ENCODE measurements at regions not wholly inside any gene's neighbourhood (a gene's known extent, or its start where the extent isn't known, plus 50 kb on each side); places are given as distances from the start of the nearest gene placed in this dataset.

GRCh38 chr1:112800289-112800688 lies 85.2 kb upstream of the PPM1J start:
- H3K36me3 ChIP-seq (ENCODE audit: control insufficient read depth in 2 of 2, insufficient read depth in 1 of 2, low read length in 2 of 2): no peaks in the 10 kb centered on the region
- no peaks in the 10 kb centered on the region for H3K9me3 ChIP-seq (ENCODE audit: control insufficient read depth, insufficient read depth, low read depth, low read length)
- ChIA-PET CTCF (interaction anchor here (0.7 to 13.5 kb wide), 6 partner anchors 8 to 273 kb away, joined by 3 to 417 read pairs (median 4); partner anchors contain the start of genes LRIG2 and PPM1J), POLR2A (interaction anchor here (0.5 kb wide), 1 partner anchor 189 kb away, joined by 4 read pairs; no protein-coding TSS in a partner anchor)
- H3K27ac ChIP-seq (ENCODE audit: extremely low read depth, low read depth, low read length): no peak overlapping the region
- TF ChIP-seq ZNF155 (tag by site-specific recombination; IDR thresholded peaks at IDR 0.05): no peak
- no peak overlapping the region for H3K4me3 ChIP-seq (ENCODE audit: low read depth, low read length)
- H3K4me1 ChIP-seq (ENCODE audit: control insufficient read depth, insufficient read depth, low read length): no peaks in the 10 kb centered on the region

- ChIA-PET CTCF (interaction anchor here (0.6 to 13.5 kb wide), 5 partner anchors 10 to 224 kb away, joined by 3 to 417 read pairs (median 5); partner anchors contain the start of gene PPM1J), POLR2A (no interaction called here)
- Histone ChIP-seq H3K4me3 (ENCODE audit: low read depth, low read length) (no peak overlapping the region), H3K27ac (ENCODE audit: extremely low read depth, low read depth, low read length) (no peak overlapping the region), H3K9me3 (ENCODE audit: control insufficient read depth, insufficient read depth, low read depth, low read length) (no peaks in the 10 kb centered on the region), H3K4me1 (ENCODE audit: control insufficient read depth, insufficient read depth, low read length) (no peaks in the 10 kb centered on the region), H3K36me3 (ENCODE audit: control insufficient read depth in 2 of 2, insufficient read depth in 1 of 2, low read length in 2 of 2) (no peaks in the 10 kb centered on the region)
- TF ChIP-seq PATZ1 (tag by site-specific recombination; IDR thresholded peaks at IDR 0.05): no peak
- no peak for TF ChIP-seq SETDB1 (IDR thresholded peaks at IDR 0.05; ENCODE audit: insufficient read length, low read length)
- no peak for TF ChIP-seq SALL2 (tag by site-specific recombination; IDR thresholded peaks at IDR 0.05; ENCODE audit: borderline replicate concordance)
- no peak for TF ChIP-seq HIC1 (tag by site-specific recombination; IDR thresholded peaks at IDR 0.05)
- no peak for TF ChIP-seq ZNF626 (tag by site-specific recombination; IDR thresholded peaks at IDR 0.05)
- TF ChIP-seq ZIC2 (tag by site-specific recombination; IDR thresholded peaks at IDR 0.05): peak; percentile 62
- no peak for TF ChIP-seq ZNF624 (tag by site-specific recombination; IDR thresholded peaks at IDR 0.05)
- no peak for TF ChIP-seq ZNF311 (tag by site-specific recombination; IDR thresholded peaks at IDR 0.05; ENCODE audit: borderline replicate concordance)
- TF ChIP-seq ZNF266 (tag by site-specific recombination; IDR thresholded peaks at IDR 0.05; ENCODE audit: low read depth): no peak
- no peak for TF ChIP-seq KLF10 (tag by site-specific recombination; IDR thresholded peaks at IDR 0.05)
- TF ChIP-seq ZNF664 (tag by site-specific recombination; IDR thresholded peaks at IDR 0.05): no peak
- TF ChIP-seq ZBTB17 (tag by site-specific recombination; IDR thresholded peaks at IDR 0.05): no peak
- TF ChIP-seq GLIS1 (tag by site-specific recombination; IDR thresholded peaks at IDR 0.05): no peak
- TF ChIP-seq SP7 (tag by site-specific recombination; IDR thresholded peaks at IDR 0.05): peak; percentile 54
- TF ChIP-seq TSHZ1 (tag by site-specific recombination; IDR thresholded peaks at IDR 0.05; ENCODE audit: borderline replicate concordance): peak; percentile 56; the same call in 1 of the 2 replicates
- no peak for TF ChIP-seq ZNF488 (tag by site-specific recombination; IDR thresholded peaks at IDR 0.05)
- no peak for TF ChIP-seq WT1 (tag by site-specific recombination; IDR thresholded peaks at IDR 0.05)
- TF ChIP-seq ZNF785 (tag by site-specific recombination; IDR thresholded peaks at IDR 0.05): no peak
- TF ChIP-seq ZNF19 (tag by site-specific recombination; IDR thresholded peaks at IDR 0.05; ENCODE audit: low read depth): no peak
- TF ChIP-seq ZBTB6 (tag by site-specific recombination; IDR thresholded peaks at IDR 0.05): no peak
- no peak for TF ChIP-seq ZFP69B (tag by site-specific recombination; IDR thresholded peaks at IDR 0.05)
These were observed 83.2 kb upstream of the PPM1J start for GRCh38 chr1:112798292-112798691.

Data from HEK293 (cell line).